GM23338 (cell line): ENCODE measurements at regions not wholly inside any gene's neighbourhood (a gene's known extent, or its start where the extent isn't known, plus 50 kb on each side); places are given as distances from the start of the nearest gene placed in this dataset.

Experiments used
- ATAC-seq: fragments of 200-7000 bp; cut with Tn5 transposase; 3 replicates; pipeline ENCODE4 v1.9.1; 2020
- DNase-seq: peaks from one replicate; pipeline ENCODE4 v3.0.0-alpha.2; 2015; ENCODE audit warnings: low spot score
- H2AFZ ChIP-seq: fragments of 200-600 bp; sonication (generic); 2 replicates; pipeline ENCODE4 v1.8.0; 2016; ENCODE audit warnings: antibody characterized with exemption, mild to moderate bottlenecking, moderate library complexity
- H3F3A ChIP-seq: fragments of 200-600 bp; sonication (generic); replicated peaks from 2 replicates; pipeline ENCODE4 v1.8.0; 2017; ENCODE audit warnings: antibody characterized with exemption, mixed run types, low read depth
- H3K27ac ChIP-seq: fragments of 200-600 bp; sonication (generic); 2 replicates; pipeline ENCODE4 v1.6.1; 2016; ENCODE audit warnings: low read depth
- H3K27me3 ChIP-seq: fragments of 200-600 bp; sonication (generic); 2 replicates; pipeline ENCODE4 v1.8.0; 2016; ENCODE audit warnings: mild to moderate bottlenecking, mixed run types, moderate library complexity; ENCODE audit not compliant: insufficient read depth
- H3K36me3 ChIP-seq: fragments of 200-600 bp; sonication (generic); 2 replicates; pipeline ENCODE4 v1.8.0; 2016; ENCODE audit warnings: mild to moderate bottlenecking; ENCODE audit not compliant: insufficient read depth
- H3K4me1 ChIP-seq: fragments of 200-600 bp; sonication (generic); 2 replicates; pipeline ENCODE4 v1.8.0; 2016; ENCODE audit warnings: mild to moderate bottlenecking, moderate library complexity; ENCODE audit not compliant: insufficient read depth
- H3K4me2 ChIP-seq: fragments of 200-600 bp; sonication (generic); 2 replicates; pipeline ENCODE4 v1.7.1; 2017; ENCODE audit warnings: mixed run types
- H3K4me3 ChIP-seq: fragments of 200-600 bp; sonication (generic); 2 replicates; pipeline ENCODE4 v1.6.1; 2016; ENCODE audit warnings: mixed run types
- H3K79me2 ChIP-seq: fragments of 200-600 bp; sonication (generic); replicated peaks from 2 replicates; pipeline ENCODE4 v1.8.0; 2017; ENCODE audit warnings: mild to moderate bottlenecking; ENCODE audit not compliant: insufficient read depth
- H3K9me2 ChIP-seq: fragments of 200-600 bp; sonication (generic); 2 replicates; pipeline ENCODE4 v1.8.0; 2017; ENCODE audit not compliant: insufficient read depth
- H4K20me1 ChIP-seq: fragments of 200-600 bp; sonication (generic); replicated peaks from 2 replicates; pipeline ENCODE4 v1.8.0; 2017; ENCODE audit warnings: mild to moderate bottlenecking; ENCODE audit not compliant: insufficient read depth
- H3K27ac Mint-ChIP-seq: 2 replicates; pipeline ENCODE4 v1.8.0; 2020; ENCODE audit warnings: inconsistent platforms, mild to moderate bottlenecking, moderate library complexity, mixed read lengths
- H3K27me3 Mint-ChIP-seq: 3 replicates; pipeline ENCODE4 v1.8.0; 2022; ENCODE audit warnings: low read depth, mild to moderate bottlenecking, moderate library complexity, mixed read lengths, inconsistent platforms; ENCODE audit not compliant: insufficient read depth, poor library complexity
- H3K36me3 Mint-ChIP-seq: 3 replicates; pipeline ENCODE4 v1.8.0; 2021; ENCODE audit warnings: low read depth, mild to moderate bottlenecking, inconsistent platforms, moderate library complexity, mixed read lengths
- H3K4me1 Mint-ChIP-seq: 3 replicates; pipeline ENCODE4 v1.8.0; 2020; ENCODE audit warnings: mild to moderate bottlenecking, inconsistent platforms, mixed read lengths
- H3K4me3 Mint-ChIP-seq: 3 replicates; pipeline ENCODE4 v1.8.0; 2021; ENCODE audit warnings: moderate library complexity, mild to moderate bottlenecking, inconsistent platforms, mixed read lengths
- H3K9me3 Mint-ChIP-seq: 3 replicates; pipeline ENCODE4 v1.8.0; 2020; ENCODE audit warnings: moderate library complexity, mild to moderate bottlenecking, inconsistent platforms, mixed read lengths
- EZH2 ChIP-seq: fragments of 200-600 bp; sonication (generic); IDR thresholded peaks from one replicate; pipeline ENCODE4 v1.8.0; 2017; ENCODE audit warnings: antibody characterized with exemption, mild to moderate bottlenecking, low read depth; ENCODE audit not compliant: unreplicated experiment
- EZH2phosphoT487 ChIP-seq: fragments of 200-600 bp; sonication (generic); IDR thresholded peaks from one replicate; pipeline ENCODE4 v1.8.1; 2018; ENCODE audit warnings: antibody characterized with exemption; ENCODE audit not compliant: unreplicated experiment
- JUNB ChIP-seq: IDR thresholded peaks from one replicate; pipeline ENCODE4 v1.6.1; 2016; ENCODE audit warnings: antibody characterized with exemption; ENCODE audit not compliant: unreplicated experiment
- NANOG ChIP-seq: IDR thresholded peaks from 2 replicates; pipeline ENCODE4 v1.6.1; 2016; ENCODE audit warnings: antibody characterized with exemption, borderline replicate concordance
- POLR2AphosphoS5 ChIP-seq: IDR thresholded peaks from 2 replicates; pipeline ENCODE4 v1.6.1; 2016; ENCODE audit warnings: antibody characterized with exemption, low read depth
- ZNF114 ChIP-seq: fragments of 250-450 bp; sonication (Bioruptor Pico); IDR thresholded peaks from 2 replicates; pipeline ENCODE4 v1.5.0; 2020; ENCODE audit warnings: mild to moderate bottlenecking, moderate library complexity
- ZNF331 ChIP-seq: fragments of 250-450 bp; sonication (Bioruptor Pico); IDR thresholded peaks from 2 replicates; pipeline ENCODE4 v1.5.0; 2020; ENCODE audit warnings: low read depth, mild to moderate bottlenecking, moderate library complexity
- ZNF462 ChIP-seq: fragments of 250-450 bp; sonication (Bioruptor Pico); IDR thresholded peaks from 2 replicates; pipeline ENCODE4 v1.5.0; 2020; ENCODE audit warnings: mild to moderate bottlenecking, moderate library complexity
- TF ChIP-seq, protein P1 (sequence below): IDR thresholded peaks from 2 replicates; pipeline ENCODE4 v1.6.1; 2016; ENCODE audit warnings: antibody characterized with exemption
- TF ChIP-seq, protein P2 (sequence below), 2 experiments: fragments of 200-600 bp in 1 of 2; sonication (generic) in 1 of 2; conservative IDR thresholded peaks; 2 replicates each; pipeline versions ENCODE4 v1.5.1 to v1.6.1; 2016 to 2017; ENCODE audit warnings: antibody characterized with exemption in 2 of 2, low read depth in 2 of 2, mild to moderate bottlenecking in 2 of 2, moderate library complexity in 1 of 2

DNA sequence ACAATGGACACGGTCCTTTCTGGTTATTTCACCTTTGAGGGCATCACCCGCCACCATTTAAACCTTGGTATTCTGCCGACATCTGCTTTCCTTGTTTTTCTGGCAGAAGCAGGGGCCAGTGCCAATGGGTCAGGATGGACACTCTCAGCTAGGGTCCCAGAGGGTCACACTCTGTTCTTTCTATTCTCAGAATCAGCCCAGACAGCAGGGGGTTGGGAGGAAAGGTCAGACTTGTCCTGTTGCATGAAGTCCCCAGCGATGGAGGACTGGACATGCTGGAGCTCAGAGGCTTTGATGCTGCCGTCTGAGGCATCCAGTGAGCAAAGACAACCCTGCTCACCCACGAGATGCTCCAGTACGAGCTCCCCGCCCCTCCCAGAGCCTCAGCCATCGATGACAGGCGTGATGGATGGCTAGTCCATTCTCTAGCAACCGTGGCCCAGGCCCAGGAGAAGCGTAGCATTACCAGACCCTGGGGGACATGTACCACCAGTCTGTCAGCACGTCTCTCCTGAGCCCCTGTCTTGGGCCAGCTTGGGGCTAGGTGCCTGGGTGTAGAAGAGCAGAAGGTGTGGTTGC, 62.0 kb downstream of the FOXL1 start:
- Mint-ChIP-seq H3K27me3 (peaks cover 11% of the 10 kb centered on the region), H3K4me3 (no peak overlapping the region), H3K4me1 (no peaks in the 10 kb centered on the region), H3K27ac (no peak overlapping the region), H3K9me3 (no peaks in the 10 kb centered on the region), H3K36me3 (no peaks in the 10 kb centered on the region)
- Histone ChIP-seq H3K9me2 (no peaks in the 10 kb centered on the region; the same call in 1 of the 2 replicates), H3K36me3 (no peaks in the 10 kb centered on the region), H3K4me2 (no peak overlapping the region), H3K4me1 (no peaks in the 10 kb centered on the region), H2AFZ (no peak overlapping the region), H3K79me2 (no peaks in the 10 kb centered on the region), H4K20me1 (no peaks in the 10 kb centered on the region), H3K27me3 (no peaks in the 10 kb centered on the region), H3K27ac (no peak overlapping the region), H3F3A (no peaks in the 10 kb centered on the region), H3K4me3 (no peak overlapping the region)
- DNase-seq (no peak), ATAC-seq (no peak)
- TF ChIP-seq, protein P1, sequence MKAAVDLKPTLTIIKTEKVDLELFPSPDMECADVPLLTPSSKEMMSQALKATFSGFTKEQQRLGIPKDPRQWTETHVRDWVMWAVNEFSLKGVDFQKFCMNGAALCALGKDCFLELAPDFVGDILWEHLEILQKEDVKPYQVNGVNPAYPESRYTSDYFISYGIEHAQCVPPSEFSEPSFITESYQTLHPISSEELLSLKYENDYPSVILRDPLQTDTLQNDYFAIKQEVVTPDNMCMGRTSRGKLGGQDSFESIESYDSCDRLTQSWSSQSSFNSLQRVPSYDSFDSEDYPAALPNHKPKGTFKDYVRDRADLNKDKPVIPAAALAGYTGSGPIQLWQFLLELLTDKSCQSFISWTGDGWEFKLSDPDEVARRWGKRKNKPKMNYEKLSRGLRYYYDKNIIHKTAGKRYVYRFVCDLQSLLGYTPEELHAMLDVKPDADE: no peak
- TF ChIP-seq EZH2 (no peak), ZNF114 (CRISPR knock-in tag) (no peak), ZNF331 (CRISPR knock-in tag) (no peak), JUNB (no peak), POLR2AphosphoS5 (no peak), NANOG (no peak), EZH2phosphoT487 (no peak), ZNF462 (CRISPR knock-in tag) (no peak)
- TF ChIP-seq, protein P2, sequence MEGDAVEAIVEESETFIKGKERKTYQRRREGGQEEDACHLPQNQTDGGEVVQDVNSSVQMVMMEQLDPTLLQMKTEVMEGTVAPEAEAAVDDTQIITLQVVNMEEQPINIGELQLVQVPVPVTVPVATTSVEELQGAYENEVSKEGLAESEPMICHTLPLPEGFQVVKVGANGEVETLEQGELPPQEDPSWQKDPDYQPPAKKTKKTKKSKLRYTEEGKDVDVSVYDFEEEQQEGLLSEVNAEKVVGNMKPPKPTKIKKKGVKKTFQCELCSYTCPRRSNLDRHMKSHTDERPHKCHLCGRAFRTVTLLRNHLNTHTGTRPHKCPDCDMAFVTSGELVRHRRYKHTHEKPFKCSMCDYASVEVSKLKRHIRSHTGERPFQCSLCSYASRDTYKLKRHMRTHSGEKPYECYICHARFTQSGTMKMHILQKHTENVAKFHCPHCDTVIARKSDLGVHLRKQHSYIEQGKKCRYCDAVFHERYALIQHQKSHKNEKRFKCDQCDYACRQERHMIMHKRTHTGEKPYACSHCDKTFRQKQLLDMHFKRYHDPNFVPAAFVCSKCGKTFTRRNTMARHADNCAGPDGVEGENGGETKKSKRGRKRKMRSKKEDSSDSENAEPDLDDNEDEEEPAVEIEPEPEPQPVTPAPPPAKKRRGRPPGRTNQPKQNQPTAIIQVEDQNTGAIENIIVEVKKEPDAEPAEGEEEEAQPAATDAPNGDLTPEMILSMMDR (conservative IDR thresholded peaks at IDR 0.05; ENCODE audit: low read depth in 2 of 2): no peak
